ENCODE measurements at regions not wholly inside any gene's neighbourhood (a gene's known extent, or its start where the extent isn't known, plus 50 kb on each side); places are given as distances from the start of the nearest gene placed in this dataset.

DNA sequence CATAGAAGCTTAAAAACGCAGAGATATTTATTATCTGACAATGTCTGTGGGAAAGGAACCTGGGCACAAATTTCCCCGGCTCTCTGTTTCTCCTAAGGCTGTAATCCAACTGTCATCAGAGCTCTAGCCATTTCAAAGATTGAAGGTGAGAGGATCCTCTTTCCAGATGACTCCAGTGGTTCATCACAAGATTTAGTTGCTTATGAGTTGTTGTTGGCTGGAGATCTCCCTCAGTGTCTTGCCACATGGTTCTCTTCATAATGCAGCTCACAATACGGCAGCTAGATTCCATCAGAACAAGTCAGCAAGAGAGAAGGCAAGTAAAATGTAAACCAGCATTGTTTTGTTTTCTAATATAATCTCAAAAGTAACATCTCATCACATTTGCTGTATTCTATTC is 369.4 kb downstream of the GASK1B start:
- TF ChIP-seq, protein P1, sequence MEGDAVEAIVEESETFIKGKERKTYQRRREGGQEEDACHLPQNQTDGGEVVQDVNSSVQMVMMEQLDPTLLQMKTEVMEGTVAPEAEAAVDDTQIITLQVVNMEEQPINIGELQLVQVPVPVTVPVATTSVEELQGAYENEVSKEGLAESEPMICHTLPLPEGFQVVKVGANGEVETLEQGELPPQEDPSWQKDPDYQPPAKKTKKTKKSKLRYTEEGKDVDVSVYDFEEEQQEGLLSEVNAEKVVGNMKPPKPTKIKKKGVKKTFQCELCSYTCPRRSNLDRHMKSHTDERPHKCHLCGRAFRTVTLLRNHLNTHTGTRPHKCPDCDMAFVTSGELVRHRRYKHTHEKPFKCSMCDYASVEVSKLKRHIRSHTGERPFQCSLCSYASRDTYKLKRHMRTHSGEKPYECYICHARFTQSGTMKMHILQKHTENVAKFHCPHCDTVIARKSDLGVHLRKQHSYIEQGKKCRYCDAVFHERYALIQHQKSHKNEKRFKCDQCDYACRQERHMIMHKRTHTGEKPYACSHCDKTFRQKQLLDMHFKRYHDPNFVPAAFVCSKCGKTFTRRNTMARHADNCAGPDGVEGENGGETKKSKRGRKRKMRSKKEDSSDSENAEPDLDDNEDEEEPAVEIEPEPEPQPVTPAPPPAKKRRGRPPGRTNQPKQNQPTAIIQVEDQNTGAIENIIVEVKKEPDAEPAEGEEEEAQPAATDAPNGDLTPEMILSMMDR (IDR thresholded peaks at IDR 0.05) = no peak
- TF ChIP-seq POLR2A (IDR thresholded peaks at IDR 0.05) = no peak

Measured in esophagus squamous epithelium (tissue), 4 donors.